Stimulated activated CD8-positive, alpha-beta memory T cell treated with anti-CD3 and anti-CD28 coated beads, Interleukin-4, amount 100 ng/mL, for 48 hours (primary cell): ENCODE measurements at regions not wholly inside any gene's neighbourhood (a gene's known extent, or its start where the extent isn't known, plus 50 kb on each side); places are given as distances from the start of the nearest gene placed in this dataset.
"Not testable (repeated sequence)": the region's sequence is repeated elsewhere in the genome, so short reads cannot be mapped to it uniquely, and the experiment has no call there.

Experiments
- DNase-seq: peaks from one replicate; pipeline ENCODE4 v3.0.0-alpha.2; 2020

GRCh38 chr2:150695451-150696135 is 208.1 kb upstream of the RND3 start:
- no peak for DNase-seq

DNA sequence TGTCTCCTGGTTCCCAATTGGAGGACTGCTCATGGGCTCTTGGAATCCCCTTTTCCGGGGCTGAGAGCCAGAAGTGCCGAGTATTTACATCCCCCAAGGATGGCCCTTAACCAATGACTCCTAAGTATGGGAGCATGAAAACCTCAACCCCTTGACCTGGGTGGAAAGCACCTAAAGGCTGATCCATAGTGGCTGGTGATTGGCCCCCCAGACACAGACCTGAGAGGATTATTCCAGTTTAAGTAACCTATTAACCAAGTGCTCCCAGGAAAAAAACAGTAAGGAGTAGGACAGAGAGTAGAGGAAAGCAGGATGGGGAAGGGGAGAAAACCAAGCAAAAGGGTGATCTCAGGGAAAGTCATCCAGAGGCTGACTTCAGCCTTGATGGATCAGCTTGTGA is 206.1 kb upstream of the RND3 start:
- no peak for DNase-seq

DNA sequence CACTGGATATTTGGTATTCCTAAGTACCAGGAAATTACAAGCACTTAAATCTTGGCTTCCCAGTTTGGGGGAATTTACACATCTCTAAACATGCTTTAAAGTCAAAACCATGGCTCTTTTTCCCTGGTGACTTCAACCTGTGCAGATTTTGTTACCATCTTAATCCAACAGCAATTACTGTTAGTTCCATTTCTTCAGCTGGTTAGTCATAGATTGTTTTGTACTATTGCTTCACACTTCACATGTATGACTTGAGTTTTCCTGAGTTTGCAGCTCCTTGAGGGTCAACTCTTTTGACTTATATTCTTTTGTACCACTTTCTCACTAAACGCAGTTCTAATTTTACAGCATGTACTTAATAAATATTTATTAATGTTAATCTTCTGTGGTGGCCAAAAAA is 203.4 kb upstream of the RND3 start:
- DNase-seq: no peak

DNA sequence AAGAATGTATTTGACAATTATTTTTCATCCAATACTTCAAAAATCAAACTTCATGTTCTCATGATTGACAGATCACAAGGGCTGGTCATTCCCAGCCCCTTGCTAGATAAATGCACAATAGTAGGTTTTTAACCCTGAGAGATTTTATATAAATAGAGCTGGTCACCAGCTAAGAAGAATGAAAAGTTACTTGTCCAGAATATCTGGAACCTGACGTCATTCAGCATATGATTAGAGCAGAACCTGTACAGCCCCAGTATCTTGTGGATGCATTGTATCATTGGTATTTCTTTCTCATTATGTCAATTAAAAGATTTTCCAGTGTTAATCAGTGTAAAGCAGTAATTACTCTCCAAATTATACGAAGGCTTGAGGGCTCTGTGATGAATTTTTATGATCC is 202.8 kb upstream of the RND3 start:
- no peak for DNase-seq

GRCh38 chr2:150689590-150689989 is 202.1 kb upstream of the RND3 start:
- no peak for DNase-seq

GRCh38 chr2:150688016-150688415 is 200.5 kb upstream of the RND3 start:
- DNase-seq: no peak

DNA sequence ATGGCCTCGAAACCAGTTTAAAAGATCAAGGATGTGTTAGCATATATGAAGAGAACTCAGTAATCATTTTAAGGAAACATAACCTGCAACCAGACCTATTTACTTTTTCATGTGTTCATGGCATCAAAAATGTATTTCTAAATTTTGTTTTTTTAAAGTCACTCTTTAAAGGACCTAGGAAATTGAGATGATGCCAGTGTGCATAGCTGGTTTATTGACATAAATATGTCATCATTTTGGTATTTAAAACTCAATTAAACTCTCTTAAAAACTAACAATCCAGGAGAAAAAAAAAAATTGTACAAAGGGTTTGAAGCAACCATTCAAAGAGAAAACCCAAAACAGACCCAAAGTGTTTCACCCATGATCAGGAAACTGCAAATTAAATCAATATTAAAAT is 198.9 kb upstream of the RND3 start:
- DNase-seq: no peak

- DNase-seq: no peak
Observed at GRCh38 chr2:150681120-150681804, 193.8 kb upstream of the RND3 start.

DNA sequence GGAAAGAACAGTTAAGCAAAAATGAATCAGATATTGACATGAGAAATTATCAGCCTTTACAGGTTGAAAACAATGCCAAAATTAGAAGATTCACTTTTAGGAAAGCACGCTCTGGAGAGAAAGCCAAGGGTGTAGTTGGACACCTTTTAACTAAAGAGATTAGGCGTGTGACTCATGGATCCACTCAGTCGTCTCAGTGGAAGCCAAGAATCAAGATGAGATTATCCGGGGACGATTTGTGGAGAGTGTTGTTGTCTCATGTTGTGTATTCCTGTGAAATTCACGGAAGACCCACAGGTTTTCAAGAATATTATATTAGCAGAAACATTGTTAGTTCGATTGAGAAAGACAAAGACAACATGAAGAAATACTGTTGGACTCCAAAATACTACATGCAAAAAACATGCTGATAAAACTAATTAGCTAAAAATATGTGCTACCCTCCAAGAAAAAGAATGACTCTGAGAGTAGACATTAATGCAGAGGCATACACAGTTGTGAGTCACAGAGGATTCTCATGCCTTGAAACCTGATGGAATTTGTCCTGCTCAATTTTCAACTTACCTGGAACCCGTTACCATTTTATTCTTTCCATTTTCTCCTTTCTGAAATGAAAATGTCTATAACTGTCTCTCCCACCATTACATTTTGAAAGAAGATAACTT is 192.1 kb upstream of the RND3 start:
- no peak for DNase-seq

GRCh38 chr2:150677551-150677950 is 190.1 kb upstream of the RND3 start:
- DNase-seq: no peak

DNA sequence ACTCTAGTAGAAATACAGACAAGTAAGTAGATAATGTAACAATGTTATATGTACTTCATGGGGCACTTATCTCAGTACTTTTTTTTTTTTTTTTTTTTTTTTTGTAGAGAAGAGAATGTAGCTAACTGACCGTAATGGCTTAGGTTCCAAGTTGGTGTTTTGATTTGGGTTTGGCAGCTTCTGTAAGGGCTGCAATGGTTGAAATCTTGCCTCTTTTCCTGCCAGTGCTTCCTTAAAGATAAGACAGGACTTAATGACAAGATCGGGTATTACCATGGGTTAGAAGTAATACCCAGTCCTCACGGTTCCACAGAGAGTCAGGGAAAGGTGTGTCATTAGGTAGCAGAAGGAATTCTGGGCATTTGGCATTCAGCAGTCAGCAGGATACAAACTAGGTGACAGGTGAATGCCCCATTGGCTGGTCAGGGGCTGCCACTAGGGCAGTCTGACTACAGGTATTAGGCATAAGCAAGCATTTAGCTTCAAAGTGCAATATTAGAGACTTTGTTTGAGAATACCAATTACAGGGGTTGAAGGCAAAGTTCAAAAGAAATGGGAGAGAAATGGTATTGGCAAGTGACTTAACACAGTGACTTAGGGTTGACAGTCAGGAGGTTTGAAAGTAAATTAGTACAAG is 189.4 kb upstream of the RND3 start:
- no peak for DNase-seq

DNA sequence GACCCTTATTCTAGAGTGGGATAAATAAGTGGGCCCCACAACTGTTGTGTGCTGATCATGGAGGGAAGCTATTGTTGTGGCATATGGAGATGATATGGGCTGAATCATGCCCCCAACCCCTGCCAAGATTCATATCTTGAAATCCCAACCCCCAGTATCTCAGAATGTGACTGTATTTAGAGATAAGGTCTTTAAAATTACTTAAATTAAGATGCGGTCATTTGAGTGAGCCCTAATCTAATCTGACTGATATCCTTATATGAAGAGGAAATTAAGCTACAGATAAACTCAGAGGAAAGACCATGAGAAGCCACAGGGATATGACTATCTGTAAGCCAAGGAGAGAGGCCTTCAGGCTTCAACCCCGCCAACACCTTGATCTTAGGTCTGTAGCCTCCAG is 188.3 kb upstream of the RND3 start:
- DNase-seq: no peak

- no peak for DNase-seq
Observed at GRCh38 chr2:150674283-150674682, 186.8 kb upstream of the RND3 start.

DNA sequence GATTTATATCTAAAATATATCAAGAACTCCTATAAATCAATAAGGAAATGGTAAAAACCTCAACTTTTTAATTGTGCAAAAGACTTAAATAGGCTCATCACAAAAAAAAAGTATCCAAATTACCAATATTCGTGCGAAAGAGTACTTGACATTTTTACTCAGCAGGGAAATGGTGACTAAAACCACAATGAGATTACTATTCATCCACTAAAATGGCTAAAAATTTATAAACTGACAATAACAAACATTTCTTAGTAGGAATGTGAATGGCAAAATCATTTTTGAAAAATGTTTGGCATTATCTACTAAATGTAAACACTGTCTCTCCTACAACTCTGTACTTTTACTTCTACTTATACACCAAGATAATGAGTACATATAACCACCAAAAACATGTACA is 184.8 kb upstream of the RND3 start:
- DNase-seq: no peak

DNA sequence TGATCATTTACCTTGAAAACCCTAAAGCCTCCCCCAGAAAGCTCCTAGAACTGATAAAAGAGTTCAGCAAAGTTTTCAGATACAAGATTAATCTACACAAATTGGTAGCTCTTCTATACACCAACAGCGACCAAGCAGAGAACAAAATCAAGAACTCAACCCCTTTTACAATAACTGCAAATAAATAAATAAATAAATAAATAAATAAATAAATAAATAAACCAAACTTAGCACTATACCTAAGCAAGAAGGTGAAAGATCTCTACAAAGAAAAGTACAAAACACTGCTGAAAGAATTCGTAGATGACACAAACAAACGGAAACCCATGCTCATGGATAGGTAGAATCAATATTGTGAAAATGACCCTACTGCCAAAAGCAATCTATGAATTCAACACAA is 182.0 kb upstream of the RND3 start:
- DNase-seq: no peak

DNA sequence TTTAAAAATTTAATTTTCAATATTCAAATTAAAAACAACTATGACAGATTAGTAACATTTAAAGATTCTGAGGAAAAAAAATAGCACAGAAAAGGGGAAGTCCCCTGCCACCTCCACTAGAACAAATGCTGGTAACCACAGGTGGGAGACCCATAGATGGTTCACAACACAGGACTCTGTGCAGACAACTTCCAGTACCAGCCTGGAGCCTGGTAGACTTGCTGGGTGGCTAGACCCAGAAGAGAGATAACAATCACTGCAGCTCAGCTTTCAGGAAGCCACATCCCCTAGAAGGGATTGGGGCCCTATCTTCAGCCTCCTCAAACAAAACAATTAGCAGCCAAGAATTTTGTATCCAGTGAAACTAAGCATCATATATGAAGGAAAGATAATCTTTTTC is 179.6 kb upstream of the RND3 start:
- DNase-seq: not testable (repeated sequence)

DNA sequence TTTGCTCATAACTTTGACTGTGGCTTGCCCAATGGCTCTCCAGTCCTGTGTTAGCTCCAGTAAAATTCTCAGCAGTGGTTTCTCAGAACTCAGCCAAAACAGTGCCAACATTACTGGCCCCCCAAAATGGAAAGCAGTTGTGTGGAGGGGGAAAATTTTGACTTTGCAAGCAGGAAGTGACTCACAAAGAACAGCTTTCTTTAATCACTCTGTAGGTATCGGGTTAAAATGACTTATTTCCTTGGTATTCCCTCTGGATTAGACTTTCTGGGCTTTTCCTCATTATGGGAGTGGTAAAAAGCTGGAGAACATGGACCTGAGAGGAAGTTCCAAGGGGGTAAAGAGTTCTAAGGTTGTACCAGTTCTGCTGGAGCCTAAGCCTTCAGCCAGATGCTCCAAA is 175.7 kb upstream of the RND3 start:
- no peak for DNase-seq

DNA sequence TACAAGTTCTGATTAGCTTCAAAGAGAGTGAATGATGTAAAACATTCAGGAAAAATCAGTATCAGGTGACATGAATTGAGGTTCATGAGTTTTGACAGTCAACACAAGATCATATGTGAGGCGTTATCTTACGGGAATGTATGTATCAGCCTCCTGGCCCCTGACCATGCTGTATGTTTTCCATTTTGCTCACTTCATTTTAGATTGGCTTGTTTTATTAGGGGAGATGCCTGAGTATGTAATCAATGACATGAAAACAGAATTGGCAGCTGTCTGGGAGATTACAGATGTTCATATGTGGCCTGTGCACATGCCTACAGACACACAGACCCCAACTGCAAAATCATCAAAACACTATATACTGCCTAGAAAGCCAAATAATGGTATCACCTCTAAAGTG is 168.5 kb upstream of the RND3 start:
- no peak for DNase-seq

- DNase-seq: no peak
Observed at GRCh38 chr2:150653351-150653750, 165.9 kb upstream of the RND3 start.

GRCh38 chr2:150647943-150648342 is 160.5 kb upstream of the RND3 start:
- no peak for DNase-seq

DNA sequence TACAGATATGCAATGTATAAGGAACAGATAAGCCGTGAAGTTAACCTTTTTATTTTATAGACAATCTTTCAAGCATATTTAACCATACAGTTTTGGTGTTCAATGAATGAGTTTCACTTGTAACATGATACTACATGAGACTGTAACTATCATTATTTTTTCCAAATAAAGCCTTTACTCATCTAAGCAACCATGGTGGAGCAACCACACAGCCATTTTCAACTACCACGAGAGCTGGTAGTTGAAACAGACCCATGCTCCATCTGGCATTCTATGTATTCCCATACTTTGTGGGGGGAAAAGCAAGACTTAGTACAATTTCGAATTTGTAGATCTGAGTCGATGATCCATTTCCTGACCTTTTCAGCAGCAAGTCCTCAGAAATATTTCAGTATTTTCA is 159.3 kb upstream of the RND3 start:
- DNase-seq: no peak

GRCh38 chr2:150644298-150645067 is 157.0 kb upstream of the RND3 start:
- DNase-seq: no peak

DNA sequence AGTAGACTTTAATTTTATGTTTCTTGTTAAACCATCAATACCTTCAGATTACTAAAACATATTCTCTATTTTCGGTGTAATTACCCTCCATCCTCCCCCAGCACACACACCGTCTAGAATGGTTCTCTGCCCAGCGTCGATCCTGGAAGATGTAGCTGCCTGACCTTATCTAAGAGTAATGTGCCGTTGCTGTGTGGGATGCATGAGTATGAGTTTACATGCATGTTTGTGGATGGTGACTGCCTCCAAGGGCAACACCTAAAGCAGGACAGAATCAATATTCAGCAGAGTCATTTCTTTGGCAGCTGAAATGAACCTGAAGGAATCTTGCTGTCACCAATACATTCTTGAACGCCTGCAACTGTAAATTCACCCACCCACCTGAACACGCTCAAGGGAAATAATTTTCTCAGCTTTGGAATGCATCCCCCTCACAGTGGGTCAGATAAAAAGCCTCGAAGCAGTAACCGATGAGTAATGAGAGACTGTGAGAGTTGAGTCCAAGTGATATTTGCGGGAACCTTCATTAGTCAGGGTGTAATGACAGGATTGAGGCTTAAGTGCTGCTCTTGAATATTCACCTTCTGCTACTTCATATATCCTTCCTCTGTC is 155.8 kb upstream of the RND3 start:
- no peak for DNase-seq
